ENCODE measurements at regions not wholly inside any gene's neighbourhood (a gene's known extent, or its start where the extent isn't known, plus 50 kb on each side); places are given as distances from the start of the nearest gene placed in this dataset.
"Not testable (repeated sequence)": the region's sequence is repeated elsewhere in the genome, so short reads cannot be mapped to it uniquely, and the experiment has no call there.

DNA sequence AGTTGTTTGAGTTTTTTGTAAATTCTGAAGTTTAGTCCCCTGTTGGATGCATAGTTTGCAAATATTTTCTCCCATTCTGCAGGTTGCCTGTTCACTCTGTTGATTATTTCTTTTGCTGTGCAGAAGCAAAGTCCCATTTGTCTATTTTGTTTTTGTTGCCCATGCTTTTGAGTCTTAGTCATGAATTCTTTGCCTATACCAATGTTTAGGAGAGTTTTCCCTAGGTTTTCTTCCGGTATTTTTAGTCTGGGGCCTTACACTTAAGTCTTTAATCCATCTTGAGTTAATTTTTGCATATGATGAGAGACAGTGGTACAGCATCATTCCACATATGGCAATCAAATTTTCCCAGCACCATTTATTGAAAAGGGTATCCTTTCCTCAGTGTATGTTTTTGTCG, 405.8 kb upstream of the RPS6KA3 start:
- ATAC-seq (replicated peaks in 1 of 2) (no peak), DNase-seq (no peak)
- Mint-ChIP-seq H3K36me3 (ENCODE audit: insufficient read depth in 2 of 2) (no peaks in the 10 kb centered on the region), H3K4me3 (no peak overlapping the region), H3K27ac (no peak overlapping the region), H3K27me3 (ENCODE audit: low read depth) (no peaks in the 10 kb centered on the region), H3K4me1 (ENCODE audit: low read depth) (no peaks in the 10 kb centered on the region), H3K9me3 (no peaks in the 10 kb centered on the region)

- H3K27me3 Mint-ChIP-seq (ENCODE audit: low read depth); H3K4me1 Mint-ChIP-seq (ENCODE audit: low read depth); H3K27ac Mint-ChIP-seq; H3K36me3 Mint-ChIP-seq (ENCODE audit: insufficient read depth in 2 of 2); DNase-seq; H3K4me3 Mint-ChIP-seq; H3K9me3 Mint-ChIP-seq; ATAC-seq (replicated peaks in 1 of 2): not testable (repeated sequence)
Measured at GRCh38 chrX:20671746-20672145, 405.0 kb upstream of the RPS6KA3 start.

GRCh38 chrX:20670611-20671010, 403.9 kb upstream of the RPS6KA3 start:
- H3K4me1 Mint-ChIP-seq (ENCODE audit: low read depth), result no peaks in the 10 kb centered on the region
- ATAC-seq (replicated peaks in 1 of 2) (no peak), DNase-seq (no peak)
- no peak overlapping the region for H3K4me3 Mint-ChIP-seq
- H3K36me3 Mint-ChIP-seq (ENCODE audit: insufficient read depth in 2 of 2), result no peaks in the 10 kb centered on the region
- no peak overlapping the region for H3K27ac Mint-ChIP-seq
- no peaks in the 10 kb centered on the region for H3K27me3 Mint-ChIP-seq (ENCODE audit: low read depth)
- H3K9me3 Mint-ChIP-seq, result no peaks in the 10 kb centered on the region

GRCh38 chrX:20668550-20668949, 401.8 kb upstream of the RPS6KA3 start:
- Mint-ChIP-seq H3K4me1 (ENCODE audit: low read depth) (no peaks in the 10 kb centered on the region), H3K27me3 (ENCODE audit: low read depth) (peaks cover under 1% of the 10 kb centered on the region), H3K36me3 (ENCODE audit: insufficient read depth in 2 of 2) (no peaks in the 10 kb centered on the region), H3K9me3 (no peaks in the 10 kb centered on the region), H3K27ac (no peak overlapping the region), H3K4me3 (no peak overlapping the region)
- no peak for ATAC-seq (replicated peaks in 1 of 2)
- DNase-seq, result no peak

- ATAC-seq (replicated peaks in 1 of 2) (no peak), DNase-seq (no peak)
- Mint-ChIP-seq H3K4me1 (ENCODE audit: low read depth) (no peaks in the 10 kb centered on the region), H3K27ac (no peak overlapping the region), H3K27me3 (ENCODE audit: low read depth) (peaks cover 7% of the 10 kb centered on the region), H3K4me3 (no peak overlapping the region), H3K36me3 (ENCODE audit: insufficient read depth in 2 of 2) (no peaks in the 10 kb centered on the region), H3K9me3 (no peaks in the 10 kb centered on the region)
Measured at GRCh38 chrX:20666331-20666730, 399.6 kb upstream of the RPS6KA3 start.

GRCh38 chrX:20665481-20665880, 398.8 kb upstream of the RPS6KA3 start:
- DNase-seq (no peak), ATAC-seq (replicated peaks in 1 of 2) (no peak)
- Mint-ChIP-seq H3K27me3 (ENCODE audit: low read depth) (peaks cover 7% of the 10 kb centered on the region), H3K36me3 (ENCODE audit: insufficient read depth in 2 of 2) (no peaks in the 10 kb centered on the region), H3K4me3 (no peak overlapping the region), H3K9me3 (no peaks in the 10 kb centered on the region), H3K27ac (no peak overlapping the region), H3K4me1 (ENCODE audit: low read depth) (no peaks in the 10 kb centered on the region)

GRCh38 chrX:20664774-20665173, 398.1 kb upstream of the RPS6KA3 start:
- Mint-ChIP-seq H3K4me3 (no peak overlapping the region), H3K27ac (no peak overlapping the region), H3K4me1 (ENCODE audit: low read depth) (no peaks in the 10 kb centered on the region), H3K36me3 (ENCODE audit: insufficient read depth in 2 of 2) (no peaks in the 10 kb centered on the region), H3K9me3 (no peaks in the 10 kb centered on the region), H3K27me3 (ENCODE audit: low read depth) (peaks cover 7% of the 10 kb centered on the region)
- DNase-seq, result no peak
- ATAC-seq (replicated peaks in 1 of 2), result no peak

DNA sequence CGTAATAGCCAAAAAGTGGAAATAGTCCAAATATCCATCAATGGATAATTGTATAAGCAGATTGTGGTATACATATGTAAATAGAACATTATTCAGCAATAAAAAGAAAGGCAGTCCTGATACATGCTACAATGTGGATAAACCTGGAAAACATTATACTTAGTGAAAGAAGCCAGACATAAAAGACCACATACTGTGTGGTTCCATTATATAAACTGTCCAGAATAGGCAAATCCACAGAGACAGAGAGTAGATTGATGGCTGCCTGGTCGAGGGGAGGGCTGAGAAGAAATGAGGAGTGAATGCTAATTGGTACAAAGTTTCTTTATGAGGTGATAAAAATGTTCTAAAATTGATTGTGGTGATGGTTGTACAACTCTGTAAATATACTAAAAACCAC, 397.4 kb upstream of the RPS6KA3 start:
- no peaks in the 10 kb centered on the region for H3K36me3 Mint-ChIP-seq (ENCODE audit: insufficient read depth in 2 of 2)

GRCh38 chrX:20663336-20663735, 396.6 kb upstream of the RPS6KA3 start:
- H3K9me3 Mint-ChIP-seq, result no peaks in the 10 kb centered on the region
- ATAC-seq (replicated peaks in 1 of 2) (no peak), DNase-seq (no peak)
- no peaks in the 10 kb centered on the region for H3K36me3 Mint-ChIP-seq (ENCODE audit: insufficient read depth in 2 of 2)
- H3K27me3 Mint-ChIP-seq (ENCODE audit: low read depth), result peaks cover 7% of the 10 kb centered on the region
- no peaks in the 10 kb centered on the region for H3K4me1 Mint-ChIP-seq (ENCODE audit: low read depth)
- no peak overlapping the region for H3K27ac Mint-ChIP-seq
- no peak overlapping the region for H3K4me3 Mint-ChIP-seq

More for the DNA sequence above, 397.4 kb upstream of the RPS6KA3 start:
- no peak overlapping the region for H3K4me3 Mint-ChIP-seq
- DNase-seq, result no peak
- peaks cover 7% of the 10 kb centered on the region for H3K27me3 Mint-ChIP-seq (ENCODE audit: low read depth)
- no peak for ATAC-seq (replicated peaks in 1 of 2)
- H3K4me1 Mint-ChIP-seq (ENCODE audit: low read depth), result no peaks in the 10 kb centered on the region
- no peaks in the 10 kb centered on the region for H3K9me3 Mint-ChIP-seq
- no peak overlapping the region for H3K27ac Mint-ChIP-seq

- Mint-ChIP-seq H3K27ac (no peak overlapping the region), H3K9me3 (peaks cover 0 to 2% of the 10 kb centered on the region in 2 donors), H3K27me3 (ENCODE audit: low read depth) (peaks cover 16% of the 10 kb centered on the region), H3K4me3 (no peak overlapping the region), H3K4me1 (ENCODE audit: low read depth) (no peaks in the 10 kb centered on the region), H3K36me3 (ENCODE audit: insufficient read depth in 2 of 2) (no peaks in the 10 kb centered on the region)
- no peak for ATAC-seq (replicated peaks in 1 of 2)
- DNase-seq, result no peak
Measured at GRCh38 chrX:20656721-20657120, 390.0 kb upstream of the RPS6KA3 start.

DNA sequence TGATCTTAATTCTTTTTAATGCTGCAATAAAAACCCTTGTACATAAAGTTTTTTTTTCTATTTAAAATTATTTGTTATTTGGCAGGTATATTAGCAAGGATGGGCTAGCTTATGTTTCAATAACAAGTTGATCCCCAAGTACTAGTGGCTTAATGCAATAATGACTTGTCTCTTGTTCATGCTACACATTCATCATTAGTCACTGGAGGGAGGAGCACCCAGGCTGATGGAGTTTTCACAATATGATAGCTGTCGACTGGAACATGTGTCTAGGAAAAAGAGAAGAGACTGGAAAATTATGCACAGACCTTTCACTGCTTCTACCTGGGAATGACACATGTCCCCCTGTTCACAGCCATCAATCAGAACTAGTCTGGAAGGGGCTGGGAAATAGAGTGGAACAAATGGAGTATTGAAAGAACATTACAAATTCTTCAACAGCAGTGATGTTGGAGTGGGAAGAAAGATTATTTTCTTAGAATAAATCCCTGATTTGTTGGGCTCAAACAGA, 387.9 kb upstream of the RPS6KA3 start:
- Mint-ChIP-seq H3K4me3 (no peak overlapping the region), H3K9me3 (peaks cover 0 to 2% of the 10 kb centered on the region in 2 donors), H3K4me1 (ENCODE audit: low read depth) (no peaks in the 10 kb centered on the region), H3K27ac (no peak overlapping the region), H3K27me3 (ENCODE audit: low read depth) (peaks cover 16% of the 10 kb centered on the region), H3K36me3 (ENCODE audit: insufficient read depth in 2 of 2) (no peaks in the 10 kb centered on the region)
- ATAC-seq (replicated peaks in 1 of 2) (no peak), DNase-seq (no peak)

DNA sequence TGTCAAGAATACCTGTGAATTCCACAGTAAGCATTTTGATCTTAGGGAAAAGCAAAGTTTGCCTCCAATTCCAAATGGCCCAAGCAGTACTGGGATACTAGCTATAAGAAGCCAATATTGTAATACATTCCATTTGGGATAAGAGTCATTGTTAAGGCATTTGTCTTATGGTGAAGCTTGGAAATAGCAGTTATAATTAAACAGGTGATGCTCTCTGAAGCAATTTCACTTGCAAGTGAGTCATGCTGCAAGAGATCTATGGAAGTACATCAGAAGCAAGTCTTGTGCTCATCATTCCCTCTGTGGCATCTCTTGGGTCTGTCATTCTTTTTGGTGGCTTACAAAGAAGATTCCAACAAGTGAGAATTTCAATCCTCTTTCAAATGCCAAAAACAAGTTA, 386.4 kb upstream of the RPS6KA3 start:
- H3K36me3 Mint-ChIP-seq (ENCODE audit: insufficient read depth in 2 of 2), result no peaks in the 10 kb centered on the region
- no peak overlapping the region for H3K4me3 Mint-ChIP-seq
- no peak overlapping the region for H3K27ac Mint-ChIP-seq
- ATAC-seq (replicated peaks in 1 of 2) (no peak), DNase-seq (no peak)
- H3K9me3 Mint-ChIP-seq, result peaks cover 0 to 5% of the 10 kb centered on the region in 2 donors
- no peaks in the 10 kb centered on the region for H3K4me1 Mint-ChIP-seq (ENCODE audit: low read depth)
- peaks cover 16% of the 10 kb centered on the region for H3K27me3 Mint-ChIP-seq (ENCODE audit: low read depth)

DNA sequence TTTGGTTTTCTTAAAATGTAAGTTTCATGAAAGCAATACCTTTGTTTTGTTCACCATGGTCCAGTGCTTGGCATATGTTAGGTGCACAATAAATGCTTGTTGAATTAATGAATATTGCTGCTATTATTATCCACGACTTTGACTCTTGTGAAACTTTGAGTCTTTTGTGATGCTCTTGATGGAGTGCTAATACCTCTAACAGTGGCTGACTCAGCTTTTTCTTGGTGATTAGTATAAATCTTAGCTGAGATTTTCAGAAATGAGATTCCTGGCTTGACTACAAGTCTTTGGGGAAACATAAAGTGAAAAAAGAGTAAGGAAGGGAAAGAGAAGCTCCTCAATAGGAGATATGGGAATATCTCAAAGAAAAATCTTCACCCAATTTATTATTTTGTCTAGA, 375.2 kb upstream of the RPS6KA3 start:
- ATAC-seq (replicated peaks in 1 of 2), result no peak

DNA sequence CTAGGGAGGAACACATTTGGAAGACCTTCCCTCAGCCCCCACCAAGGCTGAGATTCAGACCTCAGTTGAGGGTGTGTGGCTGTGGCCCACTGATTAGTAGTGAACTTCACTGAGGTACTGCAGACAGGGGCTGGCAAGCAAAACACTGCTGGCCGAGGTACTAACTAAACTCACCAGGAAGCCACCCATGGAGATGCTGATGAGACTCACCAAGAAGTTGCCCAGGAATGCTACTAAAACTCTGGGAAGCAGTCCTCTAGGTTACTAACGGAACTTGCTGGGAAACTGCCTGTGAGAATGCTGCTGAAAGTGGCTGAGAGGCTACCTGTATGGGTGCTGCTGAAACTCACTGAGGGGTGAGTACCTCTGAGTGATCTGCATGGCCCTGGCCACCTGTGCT, 372.4 kb upstream of the RPS6KA3 start:
- Mint-ChIP-seq H3K4me1 (ENCODE audit: low read depth) (no peaks in the 10 kb centered on the region), H3K27me3 (ENCODE audit: low read depth) (peaks cover 14% of the 10 kb centered on the region), H3K9me3 (no peaks in the 10 kb centered on the region), H3K4me3 (no peak overlapping the region), H3K27ac (no peak overlapping the region), H3K36me3 (ENCODE audit: insufficient read depth in 2 of 2) (no peaks in the 10 kb centered on the region)
- no peak for ATAC-seq (replicated peaks in 1 of 2)
- no peak for DNase-seq

More for the DNA sequence above, 375.2 kb upstream of the RPS6KA3 start:
- Mint-ChIP-seq H3K27ac (no peak overlapping the region), H3K4me1 (ENCODE audit: low read depth) (no peaks in the 10 kb centered on the region), H3K9me3 (no peaks in the 10 kb centered on the region), H3K36me3 (ENCODE audit: insufficient read depth in 2 of 2) (no peaks in the 10 kb centered on the region), H3K27me3 (ENCODE audit: low read depth) (peaks cover 7% of the 10 kb centered on the region), H3K4me3 (no peak overlapping the region)
- DNase-seq, result no peak
